Mesothelial cell of epicardium (in vitro differentiated cells): ENCODE measurements at regions not wholly inside any gene's neighbourhood (a gene's known extent, or its start where the extent isn't known, plus 50 kb on each side); places are given as distances from the start of the nearest gene placed in this dataset.

Source experiments
- DNase-seq, 2 experiments: peaks; one replicate each; pipeline ENCODE4 v3.0.0; 2021; ENCODE audit warnings: low spot score in 2 of 2; ENCODE audit not compliant: unreplicated experiment in 2 of 2
- H3K27ac Mint-ChIP-seq: 2 replicates; pipeline ENCODE4 v1.8.0; 2021; ENCODE audit warnings: mixed read lengths
- H3K27me3 Mint-ChIP-seq: 2 replicates; pipeline ENCODE4 v1.8.0; 2021; ENCODE audit warnings: low read depth, mixed read lengths
- H3K36me3 Mint-ChIP-seq: 2 replicates; pipeline ENCODE4 v1.8.0; 2021; ENCODE audit warnings: mixed read lengths
- H3K4me1 Mint-ChIP-seq: 2 replicates; pipeline ENCODE4 v1.8.0; 2021; ENCODE audit warnings: mixed read lengths
- H3K4me3 Mint-ChIP-seq: 2 replicates; pipeline ENCODE4 v1.8.0; 2021; ENCODE audit warnings: mild to moderate bottlenecking, moderate library complexity, mixed read lengths
- H3K9me3 Mint-ChIP-seq: 2 replicates; pipeline ENCODE4 v1.8.0; 2021; ENCODE audit warnings: mixed read lengths
- CTCF ChIP-seq: fragments of 200-600 bp; sonication (generic); IDR thresholded peaks from one replicate; pipeline ENCODE4 v1.5.0; 2021; ENCODE audit warnings: antibody characterized with exemption; ENCODE audit not compliant: unreplicated experiment

GRCh38 chr7:136186281-136186680 lies 209.1 kb upstream of the MTPN start:
- Mint-ChIP-seq H3K27ac (no peak overlapping the region), H3K4me3 (no peak overlapping the region), H3K27me3 (no peaks in the 10 kb centered on the region), H3K9me3 (no peaks in the 10 kb centered on the region), H3K36me3 (no peaks in the 10 kb centered on the region), H3K4me1 (peaks cover 9% of the 10 kb centered on the region)
- no peak for TF ChIP-seq CTCF
- DNase-seq: no peak

GRCh38 chr7:136184719-136185118 lies 207.6 kb upstream of the MTPN start:
- no peaks in the 10 kb centered on the region for H3K9me3 Mint-ChIP-seq
- no peak overlapping the region for H3K27ac Mint-ChIP-seq
- H3K36me3 Mint-ChIP-seq: no peaks in the 10 kb centered on the region
- peaks cover 22% of the 10 kb centered on the region for H3K4me1 Mint-ChIP-seq
- TF ChIP-seq CTCF: no peak
- no peak overlapping the region for H3K4me3 Mint-ChIP-seq
- H3K27me3 Mint-ChIP-seq: no peaks in the 10 kb centered on the region
- no peak for DNase-seq

- no peak for DNase-seq
- H3K27ac Mint-ChIP-seq: no peak overlapping the region
These were observed 206.8 kb upstream of the MTPN start for GRCh38 chr7:136183981-136184380.

GRCh38 chr7:136180984-136181383 lies 203.8 kb upstream of the MTPN start:
- Mint-ChIP-seq H3K27me3 (no peaks in the 10 kb centered on the region), H3K4me3 (no peak overlapping the region), H3K4me1 (peaks cover 27% of the 10 kb centered on the region), H3K36me3 (no peaks in the 10 kb centered on the region), H3K27ac (peak overlapping the region; percentile 40), H3K9me3 (no peaks in the 10 kb centered on the region)
- no peak for DNase-seq
- TF ChIP-seq CTCF: no peak

More at GRCh38 chr7:136183981-136184380, 206.8 kb upstream of the MTPN start:
- Mint-ChIP-seq H3K9me3 (no peaks in the 10 kb centered on the region), H3K27me3 (no peaks in the 10 kb centered on the region), H3K4me1 (peaks cover 30% of the 10 kb centered on the region), H3K36me3 (no peaks in the 10 kb centered on the region), H3K4me3 (no peak overlapping the region)
- TF ChIP-seq CTCF: no peak

GRCh38 chr7:136179851-136180721 lies 202.9 kb upstream of the MTPN start:
- Mint-ChIP-seq H3K4me1 (peaks cover 32% of the 10 kb centered on the region), H3K9me3 (no peaks in the 10 kb centered on the region), H3K27me3 (no peaks in the 10 kb centered on the region), H3K36me3 (no peaks in the 10 kb centered on the region), H3K4me3 (no peak overlapping the region), H3K27ac (peak overlapping the region; percentile 78)
- TF ChIP-seq CTCF: no peak
- no peak for DNase-seq
